GM21423 (cell line): ENCODE measurements at regions not wholly inside any gene's neighbourhood (a gene's known extent, or its start where the extent isn't known, plus 50 kb on each side); places are given as distances from the start of the nearest gene placed in this dataset.

Experiments
- ATAC-seq: cut with Tn5 transposase; IDR thresholded peaks from one replicate; pipeline ENCODE4 v1.9.1; 2021; ENCODE audit warnings: mild to moderate bottlenecking, moderate library complexity; ENCODE audit not compliant: unreplicated experiment

DNA sequence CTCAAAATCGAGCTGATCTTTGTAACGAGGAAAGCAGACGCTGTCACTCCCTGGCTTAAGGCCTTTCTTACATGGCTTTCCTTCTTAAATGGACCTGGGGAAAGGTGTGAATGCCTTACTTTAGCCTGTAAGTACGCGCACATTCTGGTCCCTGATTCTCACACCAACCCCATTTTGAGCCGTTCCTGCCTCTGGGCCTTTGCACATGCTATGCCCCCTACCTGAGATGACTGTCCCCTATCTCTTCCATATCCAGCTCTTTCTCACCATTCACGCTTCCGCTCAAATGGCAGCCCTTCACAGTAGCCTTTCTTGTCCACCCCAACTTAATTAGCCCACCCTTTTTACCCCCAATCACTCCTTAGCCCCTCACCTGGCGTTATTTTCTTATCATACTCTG, 496.7 kb downstream of the SHQ1 start:
- ATAC-seq = no peak

DNA sequence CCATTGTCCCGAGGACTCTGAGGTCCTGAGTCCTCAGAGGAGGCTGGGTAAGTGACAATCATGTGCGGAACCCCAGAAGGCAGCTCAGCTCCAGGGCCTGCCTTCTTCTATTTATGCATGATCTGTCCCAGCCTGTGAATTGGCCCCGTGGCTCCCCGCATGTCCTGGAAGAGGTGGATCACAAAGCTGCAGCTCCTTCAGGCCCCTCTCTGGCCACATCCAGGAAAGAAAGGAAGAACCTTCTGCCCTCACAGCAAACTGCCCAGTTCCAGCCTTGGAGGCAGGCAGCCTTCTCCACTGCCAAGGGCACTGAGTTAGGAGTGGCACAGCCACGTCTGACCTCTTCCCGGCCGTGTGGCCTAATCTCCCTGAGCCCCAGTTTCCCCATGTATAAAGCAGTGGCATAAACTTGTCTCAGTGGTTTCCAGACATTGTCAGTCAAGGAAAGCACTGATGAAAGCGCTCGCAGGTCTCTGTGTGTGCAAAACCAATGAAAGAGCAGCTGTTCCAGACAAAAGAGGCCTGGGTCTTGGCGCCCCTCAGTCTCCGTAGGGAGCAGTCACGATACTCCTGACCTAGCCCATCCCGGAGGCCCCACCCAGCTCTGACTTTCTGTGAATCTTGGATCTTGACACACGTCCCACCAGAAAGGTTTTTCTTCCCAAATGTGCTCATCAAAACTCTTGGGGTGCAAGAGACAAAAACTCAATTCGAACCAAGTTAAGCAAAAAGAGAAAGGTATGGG, 497.3 kb downstream of the SHQ1 start:
- ATAC-seq = no peak

DNA sequence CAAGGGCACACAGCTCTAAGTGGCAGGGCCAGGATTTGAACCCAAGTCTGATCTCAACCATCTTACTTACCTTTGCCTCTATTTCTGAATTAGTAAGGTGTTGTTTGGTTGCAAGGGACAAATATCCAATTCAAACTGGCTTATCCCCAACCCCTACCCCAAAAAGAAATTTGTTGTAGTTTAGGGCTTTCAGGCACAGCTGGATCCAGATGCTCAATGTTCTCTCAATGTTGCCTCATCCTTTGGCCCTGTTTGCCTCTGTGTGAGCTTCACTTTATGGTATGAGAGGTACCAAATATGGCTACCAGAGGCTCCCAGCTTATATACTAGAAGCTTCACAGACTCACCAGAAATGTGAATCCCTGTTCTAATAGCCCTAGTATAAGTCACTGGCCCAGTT, 499.9 kb downstream of the SHQ1 start:
- no peak for ATAC-seq

GRCh38 chr3:72347819-72348319, 500.4 kb downstream of the SHQ1 start:
- ATAC-seq = peak; percentile 63

GRCh38 chr3:72346526-72346926, 501.7 kb downstream of the SHQ1 start:
- peak; percentile 61 for ATAC-seq

DNA sequence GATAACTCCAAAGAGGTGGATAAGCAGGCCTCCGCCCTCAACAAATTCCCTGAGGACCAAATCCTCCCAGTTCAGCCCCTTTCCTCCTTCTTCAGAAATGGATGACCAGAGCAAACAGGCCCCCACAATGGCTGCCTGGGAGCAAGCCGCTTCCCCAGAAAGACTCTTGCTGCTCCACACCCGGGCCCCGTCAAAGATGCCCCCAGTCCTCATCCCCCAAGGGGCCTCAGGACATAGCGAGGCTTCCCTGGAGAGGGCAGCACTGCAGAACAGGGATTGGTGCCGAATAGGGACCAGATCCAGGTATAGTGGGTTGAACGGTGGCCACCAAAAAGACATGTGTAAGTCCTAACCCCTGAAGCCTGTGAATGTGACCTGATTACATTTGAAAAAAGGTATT, 502.3 kb downstream of the SHQ1 start:
- no peak for ATAC-seq

- ATAC-seq = no peak
Observed at GRCh38 chr3:72345237-72345878, 502.9 kb downstream of the SHQ1 start.

GRCh38 chr3:72344647-72345046, 503.6 kb downstream of the SHQ1 start:
- ATAC-seq = no peak

DNA sequence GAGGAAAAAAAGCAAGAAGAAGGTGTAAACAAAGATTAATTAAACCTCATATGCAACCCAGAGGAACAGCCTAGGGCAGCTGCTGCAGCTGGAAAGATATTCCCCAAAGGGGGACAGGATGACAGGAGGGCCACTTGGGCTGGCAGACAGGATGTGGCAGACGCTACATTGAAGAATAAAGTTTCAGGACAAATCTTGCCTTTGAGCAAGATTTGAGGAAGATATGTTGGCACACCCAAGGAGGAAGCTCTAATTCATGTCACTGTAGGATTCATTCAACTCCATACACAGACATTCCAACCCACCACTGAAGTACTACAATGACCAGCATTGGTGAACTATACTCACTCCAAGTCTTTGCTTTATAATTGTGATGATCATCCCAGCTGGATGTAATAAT, 504.0 kb downstream of the SHQ1 start:
- ATAC-seq = no peak

DNA sequence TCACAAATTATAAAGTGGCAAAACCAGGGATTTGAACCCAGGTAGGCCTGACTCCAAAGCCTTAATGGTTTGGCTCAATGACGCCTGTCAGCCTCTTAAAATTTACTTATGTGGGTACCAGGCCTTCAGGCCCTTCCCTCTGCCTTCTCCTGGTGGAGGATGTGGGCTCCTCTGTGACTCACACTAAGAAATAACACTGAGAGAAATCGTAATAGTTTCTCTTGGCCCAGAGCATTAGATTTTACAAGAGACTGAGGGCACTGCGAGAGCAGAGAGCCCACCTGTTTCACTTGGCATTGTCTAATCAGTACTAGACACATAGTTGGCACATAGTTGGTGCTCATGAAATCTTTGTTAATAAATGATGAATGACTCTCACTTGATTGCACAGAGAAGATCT, 505.2 kb downstream of the SHQ1 start:
- no peak for ATAC-seq

- no peak for ATAC-seq
Observed at GRCh38 chr3:72342450-72342849, 505.8 kb downstream of the SHQ1 start.

DNA sequence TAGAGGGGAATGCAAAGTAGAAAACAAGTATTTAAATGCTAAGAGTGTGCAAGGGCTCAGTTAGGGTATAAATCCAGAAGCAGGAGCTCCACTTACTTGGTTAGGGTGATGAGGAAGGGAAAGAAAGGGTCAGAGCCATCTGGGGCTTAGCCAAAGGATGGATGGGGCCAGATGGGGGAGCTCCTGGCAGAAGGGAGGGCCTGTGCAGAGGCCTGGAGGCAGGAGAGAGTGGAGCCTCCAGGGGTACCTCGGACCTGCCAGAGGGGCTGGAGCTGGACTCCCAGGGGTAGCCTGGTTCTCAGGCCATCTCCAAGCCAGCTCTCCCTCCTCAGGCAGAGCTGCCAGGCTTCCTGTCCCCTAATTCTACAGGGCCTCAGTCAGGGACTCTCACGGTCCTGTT, 506.3 kb downstream of the SHQ1 start:
- ATAC-seq = no peak

DNA sequence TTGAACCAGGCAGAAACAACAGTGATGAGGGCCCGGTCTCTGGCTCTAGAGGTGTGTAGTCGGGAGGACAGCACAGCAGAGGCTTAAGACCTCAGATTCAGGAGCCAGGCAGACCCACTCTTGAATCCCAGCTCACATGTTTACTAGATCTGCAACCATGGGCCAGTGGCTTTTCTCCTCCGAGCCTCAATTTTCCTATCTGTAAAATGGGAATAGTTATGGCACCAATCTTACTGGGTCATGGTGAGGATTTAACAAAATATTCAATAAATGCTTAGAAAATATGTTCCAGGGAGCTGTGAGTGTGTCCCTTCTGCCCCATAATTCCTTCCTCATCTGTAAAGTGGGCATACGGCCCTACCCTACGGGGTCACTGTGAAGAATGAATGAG, 506.9 kb downstream of the SHQ1 start:
- ATAC-seq = no peak

DNA sequence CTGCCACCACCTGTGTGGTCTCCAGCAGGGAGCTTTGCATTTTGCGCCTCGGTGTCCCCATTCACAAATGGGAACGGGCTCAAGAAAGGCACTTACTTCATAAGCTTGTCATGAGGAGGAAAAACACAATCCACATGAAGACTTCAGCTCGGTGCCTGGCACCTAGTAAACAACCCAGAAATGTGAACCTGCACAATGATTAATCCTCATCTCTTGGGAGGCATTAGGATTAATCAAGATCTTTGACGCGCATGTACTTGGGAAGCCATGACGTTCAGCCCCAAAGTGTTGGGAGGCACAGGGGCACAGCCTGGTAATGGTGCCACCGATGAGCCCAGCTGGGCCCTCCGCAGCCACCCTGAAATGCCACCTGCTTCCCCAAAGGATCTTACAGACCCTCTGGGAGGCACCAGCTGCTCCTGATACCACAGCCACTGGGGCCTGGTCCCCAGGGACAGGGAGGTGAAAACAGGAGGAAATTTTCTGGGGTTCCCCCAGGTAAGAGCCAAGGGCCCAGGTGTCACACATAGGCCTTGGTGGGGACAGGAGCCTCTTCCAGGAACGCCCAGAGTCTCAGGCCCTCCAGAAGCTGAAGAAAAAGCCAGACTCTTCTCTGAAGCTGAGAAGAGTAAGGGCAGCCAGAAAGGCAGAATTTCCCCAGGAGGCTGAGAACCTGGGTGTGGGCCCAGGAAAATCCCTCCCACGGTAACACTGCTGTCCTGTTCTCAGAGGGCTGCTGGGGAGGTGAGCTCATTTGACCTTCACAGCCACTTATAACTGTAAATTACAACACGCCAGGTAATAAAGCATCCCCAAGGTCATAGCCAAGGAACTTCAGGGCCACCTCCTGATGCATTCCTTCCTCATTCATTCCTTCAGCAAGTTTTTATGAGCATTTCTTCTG, 507.5 kb downstream of the SHQ1 start:
- ATAC-seq = no peak

DNA sequence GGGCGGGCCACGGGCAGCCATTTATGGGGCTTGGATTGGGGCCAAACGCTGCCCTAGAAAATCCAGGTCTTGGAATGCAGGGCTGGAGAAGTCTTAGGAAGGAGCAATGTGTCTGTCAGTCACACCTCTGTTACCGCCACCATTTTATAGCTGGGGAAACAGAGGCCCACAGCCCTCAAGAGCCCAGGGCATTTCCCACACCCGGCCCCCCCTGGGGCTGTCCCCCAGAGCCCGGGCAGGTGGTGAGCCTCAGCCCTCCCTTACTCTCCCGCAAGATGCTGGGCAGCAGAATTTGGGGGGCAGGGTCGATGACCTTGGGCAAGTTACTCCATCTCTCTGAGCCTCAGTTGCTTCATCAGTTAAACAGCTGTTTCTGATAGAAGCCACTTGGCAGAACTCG, 508.2 kb downstream of the SHQ1 start:
- no peak for ATAC-seq

DNA sequence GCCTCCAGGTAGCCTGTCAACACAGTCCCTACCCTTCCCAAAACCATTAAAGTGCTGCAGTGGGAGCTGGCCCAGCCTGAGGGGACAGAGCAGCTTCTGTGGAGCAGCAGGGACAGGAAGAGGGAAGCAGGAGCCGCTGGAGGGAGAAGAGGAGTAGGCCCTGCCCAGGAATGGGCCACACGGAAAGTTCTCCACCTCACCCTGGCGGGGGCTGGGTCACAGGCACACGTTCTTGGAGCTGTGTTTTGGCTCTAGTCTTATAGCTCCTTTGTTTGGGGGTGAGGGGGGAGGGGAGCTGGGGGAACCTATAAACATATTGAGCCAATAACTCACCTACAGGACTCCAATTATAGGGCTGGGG, 508.6 kb downstream of the SHQ1 start:
- no peak for ATAC-seq

DNA sequence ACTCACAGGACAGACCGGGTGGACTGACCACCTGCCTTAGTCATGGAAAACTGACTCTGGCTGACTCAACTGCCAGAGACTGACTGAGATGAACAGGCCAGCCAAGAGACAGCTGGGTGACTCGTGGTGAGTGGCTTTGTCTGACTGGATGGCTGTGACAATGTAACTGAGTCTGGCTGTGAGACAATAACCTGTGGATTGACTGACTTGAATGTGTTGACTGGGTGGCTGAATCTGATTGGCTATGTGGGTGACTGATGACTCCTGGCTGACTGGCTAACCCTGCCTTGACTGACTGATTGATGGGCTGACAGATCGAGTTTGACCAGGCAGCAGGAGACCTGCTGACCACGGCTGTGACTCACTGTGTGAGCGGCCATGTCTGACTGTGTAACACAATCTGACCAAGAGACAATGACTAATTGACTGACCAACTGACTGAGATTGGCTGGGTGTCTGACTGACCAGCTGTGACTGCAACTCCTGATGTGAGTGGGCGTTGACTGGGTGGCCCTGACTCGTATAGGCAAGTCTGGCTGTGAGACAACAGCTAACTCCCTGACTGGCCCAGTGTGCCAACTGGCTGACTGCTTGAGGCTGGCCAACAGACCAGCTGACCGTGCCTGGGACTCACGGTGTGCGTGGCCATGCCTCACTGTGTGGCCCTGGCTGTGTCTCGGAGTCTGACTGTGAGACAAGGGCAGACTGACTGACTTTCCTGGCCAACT, 509.1 kb downstream of the SHQ1 start:
- ATAC-seq = no peak

- ATAC-seq = no peak
Observed at GRCh38 chr3:72338082-72338941, 509.9 kb downstream of the SHQ1 start.

- no peak for ATAC-seq
Observed at GRCh38 chr3:72337480-72337855, 510.8 kb downstream of the SHQ1 start.

DNA sequence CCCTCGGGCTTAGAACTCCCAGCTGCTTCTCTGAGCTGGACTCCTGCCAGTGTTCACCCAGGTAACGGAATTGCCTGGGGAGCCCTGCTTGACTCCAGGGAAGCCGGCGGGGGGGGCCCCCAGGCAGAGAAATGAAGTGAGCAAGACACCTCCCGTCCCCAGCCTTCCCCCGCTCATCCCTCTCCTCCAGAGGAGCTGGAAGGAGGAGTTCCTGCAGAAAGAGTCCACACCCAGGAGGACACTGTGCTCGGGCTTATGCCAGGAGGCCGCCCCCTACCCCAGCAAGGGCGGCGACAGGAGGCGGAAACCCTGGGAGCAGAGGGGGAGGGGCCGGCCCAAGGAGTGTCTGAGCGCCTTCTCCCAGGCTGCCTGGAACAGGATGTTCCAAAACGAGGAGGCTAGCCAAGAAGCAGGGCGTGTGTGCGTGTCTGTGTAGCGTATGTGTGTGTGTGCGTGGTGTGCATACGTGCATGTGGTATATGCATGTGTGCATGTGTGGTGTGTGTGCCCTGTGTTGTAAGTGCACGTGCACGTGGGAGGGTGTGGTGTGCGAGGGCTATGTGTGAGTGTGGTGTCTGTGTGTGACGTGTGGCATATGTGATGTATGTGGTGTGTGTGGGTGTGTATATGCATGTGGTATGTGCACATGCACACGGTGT, 511.3 kb downstream of the SHQ1 start:
- ATAC-seq = no peak
